Transverse colon (tissue), 1 donor: ENCODE measurements at regions not wholly inside any gene's neighbourhood (a gene's known extent, or its start where the extent isn't known, plus 50 kb on each side); places are given as distances from the start of the nearest gene placed in this dataset.

Experiments
- EP300 ChIP-seq: sonication (generic); formaldehyde crosslinking; IDR thresholded peaks from one replicate; pipeline ENCODE4 v1.6.1; 2017; ENCODE audit warnings: antibody characterized with exemption, low read depth
- POLR2A ChIP-seq: fragments of 450-650 bp; IDR thresholded peaks from one replicate; pipeline ENCODE4 v1.6.1; 2016; ENCODE audit warnings: antibody characterized with exemption, mild to moderate bottlenecking, moderate library complexity

DNA sequence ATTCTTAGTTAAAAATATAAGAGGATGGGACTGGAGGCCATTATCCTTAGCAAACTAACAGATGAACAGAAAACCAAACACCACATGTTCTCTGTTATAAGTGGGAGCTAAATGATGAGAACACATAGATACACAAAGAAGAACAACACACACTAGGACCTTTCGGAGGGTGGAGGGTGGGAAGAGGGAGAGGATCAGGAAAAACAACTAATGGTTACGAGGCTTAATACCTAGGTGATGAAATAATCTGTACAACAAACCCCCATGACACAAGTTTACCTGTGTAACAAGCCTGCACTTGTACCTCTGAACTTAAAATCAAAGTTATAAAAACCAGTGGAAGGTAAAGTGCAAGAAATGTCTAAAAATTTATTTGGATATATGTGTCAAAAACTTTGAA is 1047.4 kb upstream of the C9orf72 start:
- TF ChIP-seq EP300 (no peak), POLR2A (no peak)
